A549 (cell line): ENCODE measurements at regions not wholly inside any gene's neighbourhood (a gene's known extent, or its start where the extent isn't known, plus 50 kb on each side); places are given as distances from the start of the nearest gene placed in this dataset.

Source experiments
- ATAC-seq, 2 experiments: fragments of 200-7000 bp in 1 of 2; fragments of >200 bp in 1 of 2; cut with Nextera tagmentation in 1 of 2; cut with Tn5 transposase in 1 of 2; 3 replicates each; pipeline versions ENCODE4 v1.8.0 to v1.9.1; 2018 to 2020; ENCODE audit warnings: mild to moderate bottlenecking in 1 of 2, moderate library complexity in 1 of 2
- CTCF ChIA-PET: fragments of 300-600 bp; sonication (Branson Sonifier 250); formaldehyde crosslinking; extraction: SDS; loops from one replicate; lab custom pipeline; 2021; ENCODE audit warnings: antibody characterized with exemption, inconsistent platforms; lab: Yijun Ruan, JAX
- POLR2A ChIA-PET: fragments of 350-600 bp; formaldehyde crosslinking; extraction: SDS; loops from one replicate; lab custom pipeline; 2021; ENCODE audit warnings: antibody characterized with exemption, inconsistent platforms; lab: Yijun Ruan, JAX
- DNase-seq, 2 experiments: peaks; one replicate each; pipeline versions ENCODE4 v3.0.0 to v3.0.0-alpha.2; 2011 to 2016; ENCODE audit warnings: low read depth in 1 of 2, low spot score in 1 of 2
- FAIRE-seq: peaks from 2 replicates; lab custom pipeline; 2011; peaks lifted over from hg19 to GRCh38; lab: Jason Lieb, UNC
- H3K27ac ChIP-seq, 2 experiments: fragments of >200 bp; sonication (Bioruptor Twin); formaldehyde crosslinking; 3 replicates each; pipeline ENCODE4 v1.5.1; 2016 to 2017
- H3K4me1 ChIP-seq: fragments of >200 bp; sonication (Bioruptor Twin); formaldehyde crosslinking; 3 replicates; pipeline ENCODE4 v1.6.1; 2016
- H3K4me2 ChIP-seq: fragments of >200 bp; sonication (Bioruptor Twin); formaldehyde crosslinking; 3 replicates; pipeline ENCODE4 v1.6.1; 2016
- H3K4me3 ChIP-seq: fragments of >200 bp; sonication (Bioruptor Twin); formaldehyde crosslinking; 3 replicates; pipeline ENCODE4 v1.5.1; 2016
- H3K9me3 ChIP-seq: fragments of >200 bp; sonication (Bioruptor Twin); formaldehyde crosslinking; 3 replicates; pipeline ENCODE4 v1.6.1; 2016
- CBX2 ChIP-seq: fragments of 200-600 bp; sonication (generic); IDR thresholded peaks from 2 replicates; pipeline ENCODE4 v1.6.1; 2016; ENCODE audit warnings: low read depth, mild to moderate bottlenecking, borderline replicate concordance
- ESRRA ChIP-seq: fragments of 150-350 bp; IDR thresholded peaks from 2 replicates; pipeline ENCODE4 v1.6.1; 2014; ENCODE audit warnings: mild to moderate bottlenecking, low read length, borderline replicate concordance
- FOSB ChIP-seq: fragments of 250-450 bp; sonication (Bioruptor Pico); IDR thresholded peaks from 2 replicates; pipeline ENCODE4 v1.5.0; 2020; ENCODE audit warnings: mild to moderate bottlenecking, moderate library complexity
- FOXS1 ChIP-seq: fragments of 250-450 bp; sonication (Bioruptor Pico); IDR thresholded peaks from 2 replicates; pipeline ENCODE4 v1.5.0; 2020; ENCODE audit warnings: mild to moderate bottlenecking, moderate library complexity
- HDAC2 ChIP-seq: fragments of 200-600 bp; sonication (generic); IDR thresholded peaks from 2 replicates; pipeline ENCODE4 v1.6.1; 2016
- JUNB ChIP-seq: fragments of >200 bp; sonication (Bioruptor Twin); formaldehyde crosslinking; IDR thresholded peaks from 2 replicates; pipeline ENCODE4 v1.6.1; 2016
- MAFK ChIP-seq: fragments of 450-650 bp; IDR thresholded peaks from 2 replicates; pipeline ENCODE4 v1.6.1; 2014; ENCODE audit not compliant: partially characterized antibody
- MAZ ChIP-seq: fragments of 150-350 bp; IDR thresholded peaks from 2 replicates; pipeline ENCODE4 v1.6.1; 2014; ENCODE audit warnings: antibody characterized with exemption, low read depth, low read length, borderline replicate concordance
- MYC ChIP-seq: IDR thresholded peaks from 2 replicates; pipeline ENCODE4 v1.6.1; 2012; ENCODE audit warnings: mild to moderate bottlenecking, inconsistent platforms, low read length, improper control_type of control experiment, borderline replicate concordance
- NPAS2 ChIP-seq: fragments of 250-450 bp; sonication (Bioruptor Pico); IDR thresholded peaks from 2 replicates; pipeline ENCODE4 v1.8.0; 2022; ENCODE audit warnings: mild to moderate bottlenecking, moderate library complexity, borderline replicate concordance
- POLR2A ChIP-seq: IDR thresholded peaks from 2 replicates; pipeline ENCODE4 v1.6.1; 2012; ENCODE audit warnings: mild to moderate bottlenecking, low read length
- RARB ChIP-seq: fragments of 250-450 bp; sonication (Bioruptor Pico); IDR thresholded peaks from 2 replicates; pipeline ENCODE4 v1.8.0; 2021; ENCODE audit warnings: mild to moderate bottlenecking, moderate library complexity
- RCOR1 ChIP-seq: fragments of 150-350 bp; IDR thresholded peaks from 2 replicates; pipeline ENCODE4 v1.6.1; 2014; ENCODE audit warnings: antibody characterized with exemption, low read length, low read depth
- RNF2 ChIP-seq: fragments of 200-600 bp; sonication (generic); IDR thresholded peaks from 2 replicates; pipeline ENCODE4 v1.6.1; 2016; ENCODE audit warnings: low read depth, mild to moderate bottlenecking, antibody characterized with exemption, moderate library complexity, borderline replicate concordance
- SREBF2 ChIP-seq: fragments of 450-650 bp; IDR thresholded peaks from 2 replicates; pipeline ENCODE4 v1.6.1; 2014; ENCODE audit warnings: mild to moderate bottlenecking, moderate library complexity
- ZC3H11A ChIP-seq: fragments of 450-650 bp; IDR thresholded peaks from 2 replicates; pipeline ENCODE4 v1.6.1; 2014; ENCODE audit warnings: antibody characterized with exemption, mild to moderate bottlenecking
- ZNF302 ChIP-seq: fragments of 250-450 bp; sonication (Bioruptor Pico); IDR thresholded peaks from 2 replicates; pipeline ENCODE4 v1.9.0; 2021; ENCODE audit warnings: inconsistent platforms, mild to moderate bottlenecking, moderate library complexity
- WGBS: methylation state at CpG from one replicate; pipeline ENCODE4 v1.1.6; 2017; ENCODE audit errors: missing lambda C conversion rate; 5-methylcytosine and 5-hydroxymethylcytosine counted together
- TF ChIP-seq, protein P1 (sequence below): fragments of 250-450 bp; sonication (Bioruptor Pico); IDR thresholded peaks from 2 replicates; pipeline ENCODE4 v1.5.0; 2021; ENCODE audit warnings: mild to moderate bottlenecking, moderate library complexity, borderline replicate concordance
- TF ChIP-seq, protein P2 (sequence below): IDR thresholded peaks from 2 replicates; pipeline ENCODE4 v1.6.1; 2012; ENCODE audit warnings: low read depth, borderline replicate concordance
- TF ChIP-seq, protein P3 (sequence below): fragments of >200 bp; sonication (Bioruptor Twin); formaldehyde crosslinking; IDR thresholded peaks from 3 replicates; pipeline ENCODE4 v1.6.1; 2016
- TF ChIP-seq, protein P4 (sequence below): IDR thresholded peaks from 2 replicates; pipeline ENCODE4 v1.6.1; 2012
- TF ChIP-seq, protein P5 (sequence below): fragments of 250-450 bp; sonication (Bioruptor Pico); IDR thresholded peaks from 2 replicates; pipeline ENCODE4 v1.5.0; 2020; ENCODE audit warnings: low read depth, mild to moderate bottlenecking, moderate library complexity

DNA sequence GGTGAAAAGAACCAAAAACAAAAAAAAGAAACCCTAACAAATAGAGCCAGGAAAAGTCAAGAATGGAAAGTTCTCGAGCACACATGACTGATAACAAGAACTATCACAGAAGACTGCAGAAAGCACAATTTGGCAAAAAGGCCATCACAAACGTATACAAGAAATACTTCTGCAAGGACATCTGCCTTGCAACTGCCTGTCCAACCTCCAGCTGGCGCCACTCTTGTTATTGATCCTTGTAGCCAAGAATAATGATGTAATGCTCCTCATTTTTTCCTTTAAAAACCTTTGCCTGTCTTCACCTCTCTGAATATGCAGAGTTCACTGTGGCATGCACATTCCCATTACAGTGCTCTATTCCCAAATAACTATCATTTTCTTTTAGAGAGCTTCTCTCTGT lies 87.9 kb upstream of the BMP5 start:
- no peak for TF ChIP-seq FOXS1
- no peak for TF ChIP-seq MAFK
- TF ChIP-seq RCOR1, result no peak
- no peak for TF ChIP-seq ESRRA
- TF ChIP-seq ZNF302 (CRISPR knock-in tag), result no peak
- TF ChIP-seq, protein P1, sequence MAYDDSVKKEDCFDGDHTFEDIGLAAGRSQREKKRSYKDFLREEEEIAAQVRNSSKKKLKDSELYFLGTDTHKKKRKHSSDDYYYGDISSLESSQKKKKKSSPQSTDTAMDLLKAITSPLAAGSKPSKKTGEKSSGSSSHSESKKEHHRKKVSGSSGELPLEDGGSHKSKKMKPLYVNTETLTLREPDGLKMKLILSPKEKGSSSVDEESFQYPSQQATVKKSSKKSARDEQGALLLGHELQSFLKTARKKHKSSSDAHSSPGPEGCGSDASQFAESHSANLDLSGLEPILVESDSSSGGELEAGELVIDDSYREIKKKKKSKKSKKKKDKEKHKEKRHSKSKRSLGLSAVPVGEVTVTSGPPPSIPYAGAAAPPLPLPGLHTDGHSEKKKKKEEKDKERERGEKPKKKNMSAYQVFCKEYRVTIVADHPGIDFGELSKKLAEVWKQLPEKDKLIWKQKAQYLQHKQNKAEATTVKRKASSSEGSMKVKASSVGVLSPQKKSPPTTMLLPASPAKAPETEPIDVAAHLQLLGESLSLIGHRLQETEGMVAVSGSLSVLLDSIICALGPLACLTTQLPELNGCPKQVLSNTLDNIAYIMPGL (CRISPR knock-in tag), result no peak
- TF ChIP-seq ZC3H11A, result no peak
- no peak for TF ChIP-seq RARB
- no peak for TF ChIP-seq MYC
- TF ChIP-seq JUNB, result no peak
- TF ChIP-seq, protein P2, sequence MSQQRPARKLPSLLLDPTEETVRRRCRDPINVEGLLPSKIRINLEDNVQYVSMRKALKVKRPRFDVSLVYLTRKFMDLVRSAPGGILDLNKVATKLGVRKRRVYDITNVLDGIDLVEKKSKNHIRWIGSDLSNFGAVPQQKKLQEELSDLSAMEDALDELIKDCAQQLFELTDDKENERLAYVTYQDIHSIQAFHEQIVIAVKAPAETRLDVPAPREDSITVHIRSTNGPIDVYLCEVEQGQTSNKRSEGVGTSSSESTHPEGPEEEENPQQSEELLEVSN, result no peak
- ATAC-seq (no peak), DNase-seq (no peak), FAIRE-seq (no peak)
- Histone ChIP-seq H3K4me1 (no peaks in the 10 kb centered on the region), H3K27ac (no peak overlapping the region), H3K4me3 (no peak overlapping the region), H3K9me3 (no peaks in the 10 kb centered on the region), H3K4me2 (no peak overlapping the region)
- ChIA-PET CTCF (interaction anchor here (0.6 to 1.8 kb wide), 4 partner anchors 9 to 1198 kb away, joined by 3 to 4 read pairs (median 4); no protein-coding TSS in a partner anchor), POLR2A (no interaction called here)
- WGBS, result 43% methylated on average over 3 of the region's 3 CpGs

DNA sequence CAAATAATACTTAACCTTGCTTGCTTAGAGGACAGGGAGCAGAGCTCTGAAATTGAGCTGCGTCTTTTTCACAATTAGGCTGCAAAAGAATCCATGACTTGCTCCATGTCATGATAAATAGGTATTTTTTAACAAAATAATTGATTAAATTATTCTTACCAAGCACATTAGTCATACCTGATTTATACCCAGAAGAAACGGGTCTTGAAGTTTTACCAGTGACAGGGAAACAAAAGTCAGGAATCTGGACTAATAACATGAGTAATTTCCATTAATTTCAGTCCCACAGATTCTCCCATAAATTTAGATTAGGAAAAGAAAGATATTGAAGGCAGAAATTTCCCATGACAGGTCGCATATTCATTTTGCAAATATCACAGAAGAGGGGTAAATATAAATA lies 85.0 kb upstream of the BMP5 start:
- TF ChIP-seq CBX2 (no peak), NPAS2 (CRISPR knock-in tag) (no peak), RNF2 (no peak), MYC (no peak), FOSB (no peak), HDAC2 (no peak), MAZ (no peak), POLR2A (no peak), SREBF2 (no peak)
- TF ChIP-seq, protein P3, sequence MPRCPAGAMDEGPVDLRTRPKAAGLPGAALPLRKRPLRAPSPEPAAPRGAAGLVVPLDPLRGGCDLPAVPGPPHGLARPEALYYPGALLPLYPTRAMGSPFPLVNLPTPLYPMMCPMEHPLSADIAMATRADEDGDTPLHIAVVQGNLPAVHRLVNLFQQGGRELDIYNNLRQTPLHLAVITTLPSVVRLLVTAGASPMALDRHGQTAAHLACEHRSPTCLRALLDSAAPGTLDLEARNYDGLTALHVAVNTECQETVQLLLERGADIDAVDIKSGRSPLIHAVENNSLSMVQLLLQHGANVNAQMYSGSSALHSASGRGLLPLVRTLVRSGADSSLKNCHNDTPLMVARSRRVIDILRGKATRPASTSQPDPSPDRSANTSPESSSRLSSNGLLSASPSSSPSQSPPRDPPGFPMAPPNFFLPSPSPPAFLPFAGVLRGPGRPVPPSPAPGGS, result no peak
- TF ChIP-seq, protein P4, sequence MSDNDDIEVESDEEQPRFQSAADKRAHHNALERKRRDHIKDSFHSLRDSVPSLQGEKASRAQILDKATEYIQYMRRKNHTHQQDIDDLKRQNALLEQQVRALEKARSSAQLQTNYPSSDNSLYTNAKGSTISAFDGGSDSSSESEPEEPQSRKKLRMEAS, result no peak
- TF ChIP-seq, protein P5, sequence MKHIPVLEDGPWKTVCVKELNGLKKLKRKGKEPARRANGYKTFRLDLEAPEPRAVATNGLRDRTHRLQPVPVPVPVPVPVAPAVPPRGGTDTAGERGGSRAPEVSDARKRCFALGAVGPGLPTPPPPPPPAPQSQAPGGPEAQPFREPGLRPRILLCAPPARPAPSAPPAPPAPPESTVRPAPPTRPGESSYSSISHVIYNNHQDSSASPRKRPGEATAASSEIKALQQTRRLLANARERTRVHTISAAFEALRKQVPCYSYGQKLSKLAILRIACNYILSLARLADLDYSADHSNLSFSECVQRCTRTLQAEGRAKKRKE (CRISPR knock-in tag), result no peak
- TF ChIP-seq, protein P2, result no peak

More for the DNA sequence above, 85.0 kb upstream of the BMP5 start:
- ChIA-PET POLR2A (no interaction called here), CTCF (no interaction called here)
- no peaks in the 10 kb centered on the region for H3K9me3 ChIP-seq
- H3K4me2 ChIP-seq, result no peak overlapping the region
- H3K27ac ChIP-seq, result no peak overlapping the region
- no peaks in the 10 kb centered on the region for H3K4me1 ChIP-seq
- DNase-seq, result no peak
- no peak for FAIRE-seq
- WGBS, result 79% methylated on average over 3 of the region's 3 CpGs
- no peak for ATAC-seq
- no peak overlapping the region for H3K4me3 ChIP-seq
